HT1080 (cell line): ENCODE measurements at regions not wholly inside any gene's neighbourhood (a gene's known extent, or its start where the extent isn't known, plus 50 kb on each side); places are given as distances from the start of the nearest gene placed in this dataset.
"Not testable (repeated sequence)": the region's sequence is repeated elsewhere in the genome, so short reads cannot be mapped to it uniquely, and the experiment has no call there.

Experiments used
- DNase-seq: peaks from one replicate; pipeline ENCODE4 v3.0.0-alpha.2; 2015; ENCODE audit warnings: low read depth

DNA sequence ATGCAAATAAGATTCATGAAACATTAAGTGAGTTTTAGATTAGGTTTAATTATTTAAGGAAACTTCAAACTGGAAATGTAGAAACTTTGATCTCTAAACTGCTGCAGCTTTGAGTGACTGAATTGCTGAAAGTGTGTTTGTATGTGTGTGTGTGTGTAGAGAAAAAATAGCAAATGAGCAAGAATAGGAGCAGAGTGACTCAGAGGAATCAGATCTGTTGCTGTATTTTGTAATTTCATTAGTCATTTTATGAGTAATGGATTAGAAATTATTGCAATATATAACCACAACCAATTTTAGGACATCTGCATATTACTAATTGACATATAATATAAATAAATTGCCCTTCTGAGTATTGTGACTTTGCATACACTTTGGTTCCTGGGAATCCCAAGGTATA lies 52.8 kb upstream of the SLC9A9 start:
- peak; percentile 74 for DNase-seq

DNA sequence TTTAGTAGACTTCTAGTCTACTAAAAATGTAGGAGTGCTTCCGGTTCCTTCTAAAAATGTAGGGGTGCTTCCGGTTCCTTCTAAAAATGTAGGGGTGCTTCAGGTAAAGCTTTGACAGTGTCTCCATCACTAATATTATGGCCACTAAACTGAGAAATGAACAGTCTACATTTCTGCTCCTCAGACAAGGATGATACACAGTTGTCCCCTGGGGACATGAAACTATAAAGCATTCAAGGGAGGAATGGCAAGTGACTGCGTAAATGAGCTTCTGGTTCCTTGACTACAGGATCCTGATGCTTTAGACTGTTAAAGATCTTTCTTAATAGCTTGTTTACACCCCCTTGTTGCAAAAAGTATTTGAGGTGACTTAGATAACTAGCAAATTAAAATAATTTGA lies 53.9 kb upstream of the SLC9A9 start:
- no peak for DNase-seq

DNA sequence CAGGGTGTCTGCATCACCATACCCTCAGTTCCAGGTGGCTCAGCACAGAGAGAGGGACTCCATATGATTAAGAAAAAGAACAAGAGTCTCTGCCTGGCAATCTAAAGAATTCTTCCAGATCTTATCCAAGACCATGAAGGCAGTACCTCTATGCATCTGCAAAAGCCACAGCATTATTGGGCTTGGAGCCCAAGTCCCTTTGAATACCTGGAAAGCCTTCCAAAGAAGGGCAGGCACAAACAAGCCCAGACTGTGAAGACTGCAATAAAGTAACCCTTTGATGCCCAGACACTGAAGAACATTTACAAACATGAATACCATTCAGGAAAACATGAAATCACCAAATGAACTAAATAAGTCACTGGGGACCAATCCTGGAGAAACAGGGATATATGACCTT lies 60.9 kb upstream of the DIPK2A start:
- DNase-seq: no peak

DNA sequence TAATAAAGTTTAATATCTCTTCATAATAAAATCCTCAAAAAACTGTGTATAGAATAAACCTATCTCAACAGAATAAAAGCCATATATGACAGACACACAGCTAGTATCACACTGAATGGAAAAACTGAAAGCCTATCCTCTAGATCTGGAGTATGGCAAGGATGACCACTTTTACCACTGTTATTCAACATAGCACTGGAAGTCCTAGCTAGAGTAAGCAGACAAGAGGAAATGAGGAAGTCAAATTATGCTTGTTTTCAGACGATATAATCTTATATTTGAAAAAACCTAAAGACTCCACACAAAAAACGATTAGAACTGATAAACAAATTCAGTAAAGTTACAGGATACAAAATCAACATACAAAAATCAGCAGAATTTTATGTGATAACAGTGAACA lies 57.4 kb upstream of the DIPK2A start:
- no peak for DNase-seq

DNA sequence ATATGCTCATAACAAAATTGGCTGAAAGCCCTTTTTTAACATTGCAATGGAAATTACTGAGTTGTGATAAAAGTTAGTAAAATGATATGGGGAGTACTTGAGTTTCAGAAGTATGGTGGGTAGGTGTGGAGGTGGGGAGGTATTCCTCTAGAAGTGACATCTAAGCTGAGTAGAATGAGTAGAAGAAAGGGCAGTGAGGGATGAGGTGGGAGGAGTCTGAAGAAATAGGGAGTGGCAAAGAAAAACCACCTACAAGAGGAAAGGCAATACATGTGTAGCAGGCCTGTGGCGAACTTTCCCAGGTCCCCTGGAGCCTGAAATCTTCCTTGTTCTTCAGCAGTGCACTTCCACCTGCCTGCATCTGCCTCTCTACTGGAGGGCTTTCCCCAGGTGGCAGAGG lies 52.8 kb upstream of the DIPK2A start:
- no peak for DNase-seq

DNA sequence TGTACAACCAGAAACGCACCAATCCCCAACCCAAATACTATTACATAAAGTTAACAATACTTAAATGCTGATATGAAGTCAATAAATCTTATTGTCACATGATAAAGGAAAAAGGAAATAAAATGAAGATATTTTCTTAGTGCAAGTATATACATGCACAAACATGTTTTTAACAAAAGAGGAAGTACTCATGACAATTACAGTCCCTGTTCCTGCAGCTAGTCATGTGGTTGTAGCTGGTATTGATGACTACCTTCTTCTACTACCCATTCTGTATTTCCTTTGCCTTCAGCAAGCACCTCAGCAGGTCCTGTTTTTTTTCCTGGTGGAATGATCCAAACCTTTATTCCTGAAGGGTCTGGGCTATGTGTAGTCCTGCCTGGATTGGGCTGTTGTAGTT lies 50.4 kb upstream of the DIPK2A start:
- DNase-seq: not testable (repeated sequence)
